ENCODE measurements at regions not wholly inside any gene's neighbourhood (a gene's known extent, or its start where the extent isn't known, plus 50 kb on each side); places are given as distances from the start of the nearest gene placed in this dataset.

DNA sequence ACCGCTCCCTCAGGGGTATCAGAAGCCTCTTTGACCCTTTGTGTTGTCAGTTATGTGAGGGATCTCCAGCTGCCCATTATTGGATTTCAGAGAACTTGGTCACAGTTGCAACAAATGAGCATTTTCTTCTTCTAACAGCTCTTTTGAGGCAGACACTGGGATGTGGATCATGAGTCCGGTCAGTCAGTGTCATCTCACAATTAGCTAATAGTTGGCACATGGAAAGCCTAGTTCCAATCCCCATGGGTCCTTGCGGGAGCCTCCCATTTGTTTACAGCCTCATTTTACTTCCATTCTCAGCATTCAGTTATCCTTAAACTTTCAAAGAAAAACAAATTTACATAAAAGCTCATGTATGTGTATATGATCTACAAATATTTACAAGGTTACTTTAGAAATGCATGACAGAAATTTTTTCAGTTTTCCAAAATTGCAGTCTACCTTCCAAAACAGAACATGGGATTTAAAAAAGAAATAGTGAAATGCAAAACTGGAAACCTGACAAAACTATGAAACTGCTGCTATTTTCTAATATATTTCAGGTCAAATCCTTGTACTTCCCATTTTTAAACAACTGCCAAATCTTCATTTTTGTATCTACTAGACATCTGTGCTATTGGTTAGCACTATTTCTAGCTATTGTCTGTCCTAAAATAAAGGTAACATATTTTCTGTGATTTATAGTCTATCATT is 547.1 kb upstream of the ZEB2 start:
- DNase-seq: no peak

DNA sequence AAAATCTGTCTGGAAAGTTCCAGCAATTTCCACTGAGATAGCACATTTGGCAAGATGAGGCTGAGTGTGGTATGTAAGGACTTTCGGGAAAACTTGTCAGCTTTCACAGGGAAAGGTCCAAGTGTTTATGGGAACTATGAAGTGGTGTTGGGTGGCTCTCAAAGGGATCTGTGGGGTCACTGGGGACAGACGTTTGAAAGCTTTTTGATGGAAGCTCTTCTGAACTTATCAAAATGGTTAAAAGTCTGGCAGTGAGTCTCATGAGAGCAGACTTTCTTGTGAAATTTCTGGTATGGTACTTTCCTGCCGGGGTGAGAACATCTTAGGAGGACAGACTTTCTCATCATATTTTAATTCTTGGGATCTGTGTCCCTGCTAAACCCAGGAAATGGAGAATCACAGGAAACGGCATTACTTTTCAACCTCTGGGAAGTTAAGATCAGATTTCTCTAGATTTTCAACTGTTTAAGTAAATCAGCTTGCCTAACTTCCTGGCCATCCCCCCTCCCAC is 546.3 kb upstream of the ZEB2 start:
- DNase-seq: no peak

DNA sequence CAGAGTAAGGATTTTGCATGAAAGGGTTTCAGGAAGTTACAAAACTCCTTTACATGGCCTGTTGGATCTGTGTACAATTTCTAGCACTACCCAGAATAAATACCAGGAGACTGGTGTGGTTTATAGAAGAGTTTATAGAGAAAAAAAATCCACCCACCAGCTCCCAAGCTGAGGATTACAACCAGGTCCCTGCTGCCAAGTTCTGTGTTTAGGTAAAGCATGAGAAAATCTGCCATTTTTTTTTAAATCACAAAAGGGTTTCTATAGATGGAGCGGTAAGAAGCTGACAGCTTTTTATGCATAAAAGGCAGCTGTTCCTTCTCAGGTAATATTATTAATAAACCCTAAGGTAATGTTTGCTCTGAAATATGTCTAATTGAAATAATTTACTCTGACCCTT is 545.4 kb upstream of the ZEB2 start:
- DNase-seq: no peak

GRCh38 chr2:145064511-145064910 is 544.6 kb upstream of the ZEB2 start:
- DNase-seq: no peak

- DNase-seq: no peak
These were observed 541.0 kb upstream of the ZEB2 start for GRCh38 chr2:145060876-145061275.

DNA sequence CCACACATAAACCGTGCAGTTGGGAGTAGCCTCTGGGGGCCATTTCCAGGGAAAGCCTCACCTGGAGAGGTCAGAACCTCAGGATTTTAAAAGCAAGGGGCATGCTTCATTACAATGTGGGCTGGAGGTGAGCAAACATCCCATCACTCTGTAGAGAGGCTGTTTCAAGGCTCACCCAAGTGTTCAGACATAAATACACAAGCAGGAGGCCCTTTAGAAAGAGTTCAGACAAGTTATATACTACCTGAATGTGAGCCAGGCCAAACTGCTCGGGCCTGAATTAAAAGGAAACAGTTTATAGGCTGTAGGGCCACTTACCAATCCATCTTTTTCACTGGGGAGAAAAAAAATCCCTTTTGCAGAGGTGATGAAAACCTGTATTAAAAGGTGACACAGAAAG is 540.0 kb upstream of the ZEB2 start:
- no peak for DNase-seq

DNA sequence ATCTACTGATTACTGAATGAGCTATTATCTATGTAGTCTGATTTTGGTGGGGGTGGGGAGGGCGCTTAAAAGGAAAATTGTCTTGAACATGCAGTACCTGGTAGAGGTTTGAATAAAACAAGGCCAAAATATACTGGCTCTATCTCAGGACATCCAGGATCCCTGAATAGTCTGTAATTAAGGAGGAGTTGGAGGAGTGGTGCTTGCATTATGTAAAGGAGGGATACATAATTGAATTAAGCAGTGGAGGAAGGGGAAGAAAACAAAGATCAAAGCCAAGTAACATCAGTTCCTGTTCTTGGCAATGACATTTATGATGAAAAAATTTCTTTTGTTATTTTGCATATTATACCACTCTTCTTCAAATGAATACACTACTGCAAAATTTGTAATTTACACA is 539.4 kb upstream of the ZEB2 start:
- DNase-seq: no peak

DNA sequence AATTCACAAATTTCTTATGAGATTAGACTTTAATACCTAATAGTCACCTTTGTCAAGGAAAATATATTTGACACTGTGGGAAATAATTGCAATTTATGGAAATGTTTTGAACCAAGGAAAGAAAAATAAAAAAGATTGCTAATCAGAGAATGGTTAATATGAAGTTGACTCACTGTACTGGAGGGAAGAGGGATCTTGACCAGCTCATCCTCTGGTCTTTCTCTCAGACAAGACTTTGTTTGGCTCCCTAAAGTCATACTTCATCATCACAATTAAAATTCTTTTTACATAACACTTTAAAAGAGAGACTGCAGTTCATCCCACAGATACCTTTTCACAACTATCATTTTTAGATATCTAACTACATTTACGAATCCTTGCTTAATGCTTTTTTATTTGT is 538.5 kb upstream of the ZEB2 start:
- no peak for DNase-seq

DNA sequence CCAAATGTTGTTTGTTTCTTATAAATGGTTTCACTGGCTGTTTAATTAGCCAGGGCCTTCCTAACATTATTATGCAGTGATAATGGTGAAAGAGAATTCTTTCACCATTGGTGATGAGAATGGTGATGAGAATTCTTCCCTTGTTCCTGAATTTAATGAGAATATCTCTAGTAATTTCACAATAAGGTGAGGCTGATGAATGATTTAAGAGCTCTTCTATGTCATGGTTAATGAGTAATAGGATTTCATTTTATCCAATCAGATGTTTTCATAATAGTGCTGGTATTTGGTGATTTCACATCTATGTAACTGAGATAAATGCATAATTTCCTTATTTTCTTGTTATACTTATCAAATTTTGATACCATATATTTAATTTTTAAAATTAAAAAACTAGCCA is 535.7 kb upstream of the ZEB2 start:
- no peak for DNase-seq

DNA sequence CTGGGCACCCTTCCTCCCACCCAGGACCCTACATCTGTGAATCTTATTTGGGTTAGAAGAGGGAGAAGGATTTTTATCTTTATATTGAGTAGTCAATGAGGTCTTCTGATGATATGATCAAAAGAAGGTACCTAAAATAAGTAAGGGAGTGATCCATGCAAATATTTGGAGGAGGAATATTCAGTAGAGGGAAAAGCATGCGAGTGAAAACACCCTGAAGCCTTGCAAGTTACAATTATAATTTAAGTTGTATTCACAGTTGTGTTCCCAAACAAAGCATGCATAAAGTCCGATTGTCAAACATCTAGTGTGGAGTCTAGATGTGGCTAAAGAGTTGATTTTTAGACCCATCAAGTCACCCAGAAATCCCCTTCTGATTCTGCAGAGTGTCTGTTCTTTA is 530.2 kb upstream of the ZEB2 start:
- no peak for DNase-seq

GRCh38 chr2:145049475-145049874 is 529.6 kb upstream of the ZEB2 start:
- no peak for DNase-seq

DNA sequence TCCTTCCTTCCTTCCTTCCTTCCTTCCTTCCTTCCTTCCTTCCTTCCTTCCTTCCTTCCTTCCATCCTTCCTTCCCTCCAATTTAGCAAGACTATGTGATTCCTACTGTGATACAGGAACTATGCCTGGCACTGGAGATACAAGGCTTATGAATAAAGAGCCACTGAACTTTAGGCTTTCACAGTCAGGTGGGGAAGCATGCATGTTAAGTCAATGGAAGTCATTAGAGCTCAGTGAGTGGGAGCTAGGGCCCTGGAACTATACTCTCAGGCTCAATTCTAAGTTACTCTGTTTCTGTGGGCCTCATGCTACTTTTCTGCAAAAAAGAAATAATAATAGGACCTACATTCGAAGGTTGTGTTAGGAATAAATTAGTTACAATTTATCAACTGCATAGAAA is 527.6 kb upstream of the ZEB2 start:
- no peak for DNase-seq

DNA sequence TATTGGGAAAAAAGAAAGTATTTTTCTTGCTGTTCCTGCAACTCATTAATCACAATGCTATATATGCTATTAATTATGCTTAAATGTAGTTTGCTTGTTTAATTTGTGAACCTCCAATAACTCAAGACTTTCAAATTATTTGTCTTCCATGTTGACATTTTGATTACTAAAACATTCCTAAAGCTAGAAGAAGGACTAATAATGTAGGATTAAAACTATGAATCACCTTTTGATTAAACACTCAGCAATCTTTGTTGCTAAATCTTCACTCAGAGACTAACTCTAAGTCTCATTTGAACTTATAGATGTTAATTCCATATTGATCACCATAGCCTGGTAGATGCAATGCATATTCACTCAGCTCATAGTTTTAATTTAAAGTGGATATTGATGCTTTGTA is 524.6 kb upstream of the ZEB2 start:
- DNase-seq: no peak

GRCh38 chr2:145043399-145043834 is 523.5 kb upstream of the ZEB2 start:
- DNase-seq: no peak

GRCh38 chr2:145041706-145042105 is 521.8 kb upstream of the ZEB2 start:
- no peak for DNase-seq

GRCh38 chr2:145040433-145040832 is 520.5 kb upstream of the ZEB2 start:
- no peak for DNase-seq

DNA sequence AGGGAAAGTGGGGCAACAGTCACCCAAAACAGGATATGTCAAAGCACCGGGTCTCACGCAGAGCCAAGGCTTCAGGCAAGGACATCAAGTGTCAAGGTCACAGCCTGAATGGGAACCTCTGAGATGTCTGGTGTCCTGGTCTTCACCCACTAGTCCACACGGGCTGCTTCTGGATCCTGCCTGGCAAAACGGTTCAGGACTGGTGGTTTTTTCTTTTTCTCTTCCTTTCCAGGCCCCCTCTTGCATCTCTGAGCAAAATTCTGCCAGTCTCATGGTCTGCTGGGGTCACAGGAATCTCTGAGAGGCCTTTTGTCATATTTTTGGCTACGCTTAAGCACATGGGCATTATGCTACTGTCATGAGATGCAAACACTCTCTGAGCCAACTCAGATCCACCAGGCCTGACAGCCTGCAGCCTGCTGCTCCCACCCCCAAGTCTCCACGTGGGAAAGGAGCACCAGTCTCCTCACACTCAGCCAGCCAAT is 518.2 kb upstream of the ZEB2 start:
- no peak for DNase-seq

DNA sequence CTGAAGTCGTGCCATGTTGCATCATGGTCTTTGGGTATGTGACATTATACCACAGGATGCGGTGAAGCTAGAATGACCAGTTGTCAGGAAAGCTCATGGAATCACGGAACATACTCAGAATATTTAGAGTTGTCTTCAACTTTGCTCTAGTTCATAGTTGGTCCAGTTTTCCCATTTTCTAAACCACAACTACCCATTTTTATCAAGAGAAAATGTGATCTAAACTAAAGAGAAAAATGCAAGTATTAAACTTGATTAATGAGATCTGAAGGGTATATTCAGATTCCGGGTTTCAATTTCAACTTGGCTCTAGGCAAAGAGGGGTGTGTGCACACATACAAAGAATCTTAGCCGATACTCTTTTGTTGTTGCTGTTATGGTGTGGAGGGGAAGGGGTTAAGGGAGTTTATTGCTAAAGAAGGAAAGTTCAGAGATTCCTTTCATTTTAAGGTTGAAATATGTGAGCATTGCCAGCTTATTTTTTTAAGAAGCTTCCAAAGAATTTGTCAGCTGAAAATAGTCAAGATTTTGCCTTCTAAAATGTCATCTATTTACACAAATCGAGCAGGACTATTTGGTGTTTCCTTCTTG is 516.6 kb upstream of the ZEB2 start:
- DNase-seq: no peak

- no peak for DNase-seq
These were observed 514.6 kb upstream of the ZEB2 start for GRCh38 chr2:145034511-145034910.

DNA sequence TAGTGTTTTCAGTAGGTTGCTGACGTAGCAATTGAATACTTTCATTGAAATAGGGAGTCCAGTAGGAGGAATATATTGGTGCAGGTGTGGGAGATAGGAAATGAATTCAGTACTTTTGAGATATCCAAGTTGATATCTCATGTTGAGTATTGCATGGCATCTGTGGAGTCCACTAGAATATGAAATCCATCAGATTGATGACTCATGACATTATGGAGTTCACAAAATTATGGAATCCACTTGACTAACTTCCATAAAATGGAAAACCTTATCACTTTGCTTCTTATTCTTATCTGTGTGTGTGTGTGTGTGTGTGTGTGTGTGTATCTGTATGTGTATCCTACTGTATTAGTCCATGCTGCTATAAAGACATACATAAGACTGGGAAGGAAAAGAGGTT is 513.5 kb upstream of the ZEB2 start:
- no peak for DNase-seq

DNA sequence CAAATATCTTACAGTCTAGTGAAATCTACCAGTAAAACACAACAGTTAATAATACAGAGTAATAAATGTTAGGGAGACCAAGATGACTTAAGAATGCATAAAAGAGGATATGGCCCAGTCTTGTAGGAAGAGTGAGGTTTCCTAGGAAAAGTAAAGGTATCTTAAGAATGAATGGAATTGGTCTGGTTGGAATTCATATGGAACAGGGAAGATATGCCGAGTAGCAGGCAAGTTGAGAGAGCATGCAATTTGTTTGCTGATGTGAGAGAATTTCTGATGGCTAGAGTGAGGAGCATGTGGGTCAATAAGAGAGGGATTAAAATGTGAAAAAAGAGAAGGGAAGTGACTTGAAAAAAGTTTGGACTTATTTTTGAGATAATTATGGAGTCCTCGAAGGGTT is 512.9 kb upstream of the ZEB2 start:
- DNase-seq: no peak

DNA sequence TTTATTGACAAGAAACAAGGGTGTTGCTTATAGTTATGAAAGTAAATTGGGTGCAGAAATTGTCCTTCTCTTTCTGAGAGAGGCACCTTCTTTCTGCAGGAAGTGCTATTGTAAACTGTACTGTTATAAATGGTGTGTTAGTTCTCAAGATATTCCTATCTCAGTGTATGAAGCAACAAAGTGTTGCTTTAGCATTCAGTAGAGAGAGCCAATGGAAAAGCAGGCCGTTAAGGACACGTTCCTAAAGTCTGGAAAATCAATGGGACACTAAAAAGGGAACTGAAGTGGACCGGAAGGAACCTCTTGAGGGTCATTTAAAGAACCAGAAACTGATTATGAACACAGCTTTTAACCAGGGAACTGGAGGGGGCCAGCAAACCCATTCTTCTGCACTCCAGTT is 510.0 kb upstream of the ZEB2 start:
- DNase-seq: no peak

- no peak for DNase-seq
These were observed 509.2 kb upstream of the ZEB2 start for GRCh38 chr2:145029081-145029480.

- no peak for DNase-seq
These were observed 508.4 kb upstream of the ZEB2 start for GRCh38 chr2:145028101-145028920.
